Globus pallidus (tissue), 1 donor: ENCODE measurements at regions not wholly inside any gene's neighbourhood (a gene's known extent, or its start where the extent isn't known, plus 50 kb on each side); places are given as distances from the start of the nearest gene placed in this dataset.

Source experiments
- DNase-seq: peaks from one replicate; pipeline ENCODE4 v3.0.0-alpha.2; 2015; ENCODE audit warnings: low spot score

DNA sequence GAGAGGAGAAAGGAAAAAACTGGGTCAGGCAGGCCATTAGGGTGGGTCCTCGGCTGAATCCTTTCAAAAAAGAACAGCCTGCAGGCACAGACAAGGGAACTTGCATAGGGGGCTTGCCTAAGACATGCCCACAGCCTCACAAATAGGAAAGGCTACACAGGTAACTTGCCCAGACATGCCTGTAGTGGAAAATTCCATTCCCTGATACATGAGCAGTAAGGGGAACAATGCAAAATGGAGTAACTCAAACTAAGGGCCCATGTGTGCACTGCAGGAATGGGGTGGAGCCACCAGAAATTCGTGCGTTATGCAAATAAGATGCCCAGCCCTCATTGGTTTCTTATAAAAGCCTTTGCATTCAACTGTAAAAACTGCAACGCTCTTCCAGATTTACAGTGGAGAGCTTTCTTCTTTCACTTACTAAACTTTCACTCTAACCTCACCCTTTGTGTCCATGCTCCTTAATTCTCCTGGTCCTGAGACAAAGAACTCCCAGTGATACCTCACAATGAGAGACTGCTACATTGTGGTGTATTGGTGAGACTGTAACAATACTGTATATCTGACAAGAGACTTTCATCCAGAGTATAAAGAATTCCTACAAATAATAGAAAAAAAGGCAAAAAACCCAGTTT lies 59.5 kb upstream of the SLITRK1 start:
- DNase-seq = no peak

DNA sequence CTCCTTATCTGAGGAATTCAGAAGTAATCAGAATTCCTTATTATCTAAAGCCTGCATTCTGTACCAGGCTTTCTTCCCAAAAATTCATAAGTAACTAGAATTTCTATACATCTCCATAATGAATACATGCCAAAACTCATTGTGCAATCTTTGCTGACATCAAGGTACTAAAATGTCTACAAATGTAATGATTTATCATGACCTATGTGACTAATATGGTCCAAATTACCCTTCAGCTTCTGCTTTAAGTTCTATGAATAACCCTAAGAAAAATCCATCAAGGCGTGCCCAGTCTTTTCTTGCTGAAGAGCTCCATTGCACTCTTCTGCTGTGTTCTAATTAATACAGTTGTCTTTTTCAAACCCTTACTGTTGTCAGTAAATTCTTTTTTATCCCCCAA lies 58.5 kb upstream of the SLITRK1 start:
- no peak for DNase-seq

DNA sequence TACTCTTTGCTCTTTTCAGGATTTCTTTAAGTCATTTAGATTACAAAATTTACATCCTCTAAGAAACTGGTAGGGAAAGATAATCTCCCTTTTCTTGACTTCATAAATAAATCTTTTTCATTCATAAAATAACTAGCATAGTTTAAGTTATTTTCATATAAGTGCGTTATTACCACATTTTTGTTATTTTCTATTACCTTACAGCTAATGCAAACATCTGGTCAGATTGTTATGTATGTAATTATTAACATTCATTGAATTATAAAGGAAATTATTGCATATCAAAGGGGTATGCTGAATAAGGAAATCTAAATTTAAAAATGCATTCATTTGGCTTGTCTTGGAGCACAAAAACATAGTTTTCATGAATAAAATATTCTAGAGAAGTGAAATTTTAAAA lies 55.3 kb upstream of the SLITRK1 start:
- no peak for DNase-seq

DNA sequence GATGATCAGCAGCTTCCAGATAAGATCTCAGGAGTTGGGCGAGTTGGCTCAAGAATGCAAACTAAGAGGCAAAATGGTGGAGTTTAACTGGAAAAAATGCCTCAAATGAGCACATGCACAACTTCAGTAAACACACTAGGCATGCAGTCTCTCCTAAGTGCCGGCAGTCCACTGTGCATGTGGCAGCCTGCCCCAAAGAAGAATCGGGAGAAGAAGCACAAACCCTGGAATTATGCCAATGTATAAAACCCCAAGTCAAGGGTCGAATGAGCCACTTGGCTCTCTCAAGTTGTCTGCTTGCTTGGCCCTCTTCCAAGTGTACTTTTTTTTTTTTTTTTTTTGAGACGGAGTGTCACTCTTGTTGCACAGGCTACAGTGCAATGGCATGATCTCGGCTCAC lies 53.3 kb upstream of the SLITRK1 start:
- DNase-seq = no peak
